Right lobe of liver (tissue), 6 donors: ENCODE measurements at regions not wholly inside any gene's neighbourhood (a gene's known extent, or its start where the extent isn't known, plus 50 kb on each side); places are given as distances from the start of the nearest gene placed in this dataset.

Source experiments
- ATAC-seq, 4 donors: fragments of 200-7000 bp; cut with Tn5 transposase; one replicate each; pipeline ENCODE4 v1.9.1; 2020; ENCODE audit warnings: mild to moderate bottlenecking in 4 of 4, moderate library complexity in 4 of 4
- DNase-seq, 3 donors: peaks; one replicate each; pipeline ENCODE4 v3.0.0-alpha.2; 2020
- H3K27ac ChIP-seq, 3 donors: fragments of 200-600 bp; one replicate each; pipeline ENCODE4 v1.8.0; 2022
- H3K27me3 ChIP-seq, 2 donors: fragments of 200-600 bp; one replicate each; pipeline ENCODE4 v1.8.0; 2022
- H3K36me3 ChIP-seq, 4 donors: fragments of 200-600 bp; sonication (generic) in 1 of 4; one replicate each; pipeline versions ENCODE4 v1.5.1 to v1.8.0; 2017 to 2022; ENCODE audit warnings: control low read depth in 1 of 4
- H3K4me1 ChIP-seq, 4 donors: fragments of 200-600 bp; sonication (generic) in 1 of 4; one replicate each; pipeline versions ENCODE4 v1.5.1 to v1.8.0; 2017 to 2022; ENCODE audit warnings: control low read depth in 1 of 4
- H3K4me3 ChIP-seq, 3 donors: fragments of 200-600 bp; one replicate each; pipeline ENCODE4 v1.8.0; 2022
- H3K9me3 ChIP-seq, 4 donors: fragments of 200-600 bp; sonication (generic) in 1 of 4; one replicate each; pipeline versions ENCODE4 v1.5.1 to v1.8.0; 2017 to 2022; ENCODE audit warnings: control low read depth in 1 of 4
- CTCF ChIP-seq, 4 donors: fragments of 200-600 bp in 3 of 4; fragments of 450-650 bp in 1 of 4; IDR thresholded peaks; one replicate each; pipeline versions ENCODE4 v1.5.1 to v1.8.0; 2016 to 2022; ENCODE audit warnings: antibody characterized with exemption in 4 of 4, mild to moderate bottlenecking in 2 of 4
- POLR2A ChIP-seq: fragments of 450-650 bp; IDR thresholded peaks from one replicate; pipeline ENCODE4 v1.6.1; 2017; ENCODE audit warnings: antibody characterized with exemption, mild to moderate bottlenecking
- WGBS: methylation state at CpG from one replicate; pipeline ENCODE4 v1.1.6; 2018; ENCODE audit warnings: low coverage, low lambda C conversion rate; ENCODE audit not compliant: insufficient coverage; ENCODE audit errors: missing lambda C conversion rate; 5-methylcytosine and 5-hydroxymethylcytosine counted together
- intact Hi-C, 2 donors: fragments of 100-400 bp; cut with DNase I; formaldehyde crosslinking; loops; one replicate each; pipeline versions ENCODE4 v1.11.2 to v1.14.1; 2022
- small RNA-seq, 2 experiments: library from RNA; depleted of rRNA; stranded (forward); fragments of <200 nt; gene quantifications; one replicate each; pipeline ENCODE3, GENCODE V24; 2016
- donor health status: DM: no; HTN: yes; CAD: no.
- donor health status: DM: no; HTN: no; CAD: no.
- donor health status: DM: no; HTN: no; CAD: no.
- donor health status: DM: no; HTN: yes; CAD: no.
- donor health status: DM: no; HTN: yes; CAD: no.

DNA sequence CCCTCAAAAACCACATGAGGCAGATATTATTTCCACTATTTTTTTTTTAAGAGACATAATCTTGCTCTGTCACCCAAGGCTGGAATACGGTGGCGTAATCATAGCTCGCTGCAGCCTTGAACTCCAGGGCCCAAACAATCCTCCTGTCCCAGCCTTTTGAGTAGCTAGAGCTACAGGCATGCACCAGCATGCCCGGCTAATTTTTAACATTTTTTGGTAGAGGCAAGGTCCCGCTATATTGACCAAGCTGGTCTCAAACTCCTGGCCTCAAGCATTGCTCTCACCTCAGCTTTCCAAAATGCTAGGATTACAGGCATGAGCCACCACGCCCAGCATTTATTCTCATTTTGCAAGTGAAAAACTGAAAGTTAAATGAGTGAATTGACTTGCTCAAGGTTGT is 50.8 kb upstream of the PIAS1 start:
- Histone ChIP-seq H3K9me3 (no peaks in the 10 kb centered on the region), H3K36me3 (no peaks in the 10 kb centered on the region), H3K27ac (no peak overlapping the region), H3K4me3 (no peak overlapping the region), H3K4me1 (no peaks in the 10 kb centered on the region), H3K27me3 (no peaks in the 10 kb centered on the region)
- intact Hi-C loops: no loop called here
- ATAC-seq (no peak), DNase-seq (no peak)
- TF ChIP-seq POLR2A: no peak
- TF ChIP-seq CTCF (IDR thresholded peaks at IDR 0.05): no peak
- WGBS: 67% methylated on average over 4 of the region's 6 CpGs

Small RNA genes in the stretch of these regions (small RNA-seq; reads per million reads assigned to genes)
- 0 reads per million in 2 experiments for gene AC022254.1
